H9 (cell line): ENCODE measurements at regions not wholly inside any gene's neighbourhood (a gene's known extent, or its start where the extent isn't known, plus 50 kb on each side); places are given as distances from the start of the nearest gene placed in this dataset.

Source experiments
- DNase-seq: peaks from one replicate; pipeline ENCODE4 v3.0.0-alpha.2; 2017
- H2AFZ ChIP-seq: one replicate; pipeline ENCODE4 v1.6.1; 2013; ENCODE audit warnings: mild to moderate bottlenecking, low read length, control low read depth, moderate library complexity
- H2AK5ac ChIP-seq: 2 replicates; pipeline ENCODE4 v1.6.1; 2013; ENCODE audit warnings: low read length, control low read depth, mixed read lengths; ENCODE audit not compliant: insufficient read length
- H2BK120ac ChIP-seq: one replicate; pipeline ENCODE4 v1.6.1; 2013; ENCODE audit warnings: low read depth, mild to moderate bottlenecking, low read length, control low read depth, inconsistent platforms; ENCODE audit not compliant: poor library complexity, severe bottlenecking
- H2BK12ac ChIP-seq: 2 replicates; pipeline ENCODE4 v1.6.1; 2013; ENCODE audit warnings: low read length, control low read depth, mixed read lengths, low read depth; ENCODE audit not compliant: insufficient read length
- H2BK15ac ChIP-seq: 2 replicates; pipeline ENCODE4 v1.6.1; 2013; ENCODE audit warnings: low read depth, low read length, control low read depth
- H2BK20ac ChIP-seq: one replicate; pipeline ENCODE4 v1.6.1; 2013; ENCODE audit warnings: low read depth, mild to moderate bottlenecking, low read length, control low read depth, inconsistent platforms; ENCODE audit not compliant: poor library complexity, severe bottlenecking
- H2BK5ac ChIP-seq: 2 replicates; pipeline ENCODE4 v1.6.1; 2013; ENCODE audit warnings: low read length, control low read depth, mixed read lengths; ENCODE audit not compliant: insufficient read length
- H3K14ac ChIP-seq: 2 replicates; pipeline ENCODE4 v1.6.1; 2013; ENCODE audit warnings: low read length, control low read depth; ENCODE audit not compliant: insufficient read depth
- H3K18ac ChIP-seq: 2 replicates; pipeline ENCODE4 v1.6.1; 2013; ENCODE audit warnings: low read depth, mild to moderate bottlenecking, mixed read lengths, low read length, control low read depth; ENCODE audit not compliant: insufficient read length
- H3K23ac ChIP-seq: 2 replicates; pipeline ENCODE4 v1.6.1; 2013; ENCODE audit warnings: low read length, control low read depth, mixed read lengths, low read depth; ENCODE audit not compliant: insufficient read length
- H3K23me2 ChIP-seq: 2 replicates; pipeline ENCODE4 v1.6.1; 2013; ENCODE audit warnings: low read depth, mild to moderate bottlenecking, mixed read lengths, low read length, control low read depth; ENCODE audit not compliant: insufficient read length, poor library complexity, severe bottlenecking
- H3K27ac ChIP-seq: 2 replicates; pipeline ENCODE4 v1.5.1; 2013; ENCODE audit warnings: low read length, control low read depth, mixed read lengths, low read depth; ENCODE audit not compliant: insufficient read length
- H3K27me3 ChIP-seq: 2 replicates; pipeline ENCODE4 v1.6.1; 2013; ENCODE audit warnings: low read length, control low read depth, inconsistent platforms; ENCODE audit not compliant: insufficient read depth
- H3K4ac ChIP-seq: 2 replicates; pipeline ENCODE4 v1.6.1; 2013; ENCODE audit warnings: low read depth, mild to moderate bottlenecking, control low read depth, inconsistent platforms, low read length, moderate library complexity
- H3K4me1 ChIP-seq: 2 replicates; pipeline ENCODE4 v1.6.1; 2013; ENCODE audit warnings: low read length, control low read depth, inconsistent platforms; ENCODE audit not compliant: insufficient read depth
- H3K4me2 ChIP-seq: 2 replicates; pipeline ENCODE4 v1.6.1; 2013; ENCODE audit warnings: low read length, control low read depth, mixed read lengths; ENCODE audit not compliant: insufficient read length, insufficient read depth
- H3K56ac ChIP-seq: 2 replicates; pipeline ENCODE4 v1.6.1; 2013; ENCODE audit warnings: low read depth, mild to moderate bottlenecking, mixed read lengths, low read length, control low read depth; ENCODE audit not compliant: insufficient read length
- H3K79me1 ChIP-seq: 2 replicates; pipeline ENCODE4 v1.6.1; 2013; ENCODE audit warnings: low read depth, mild to moderate bottlenecking, moderate library complexity, low read length, control low read depth, inconsistent platforms; ENCODE audit not compliant: insufficient read depth, poor library complexity, severe bottlenecking
- H3K79me2 ChIP-seq: 2 replicates; pipeline ENCODE4 v1.6.1; 2013; ENCODE audit warnings: low read length, control low read depth, inconsistent platforms; ENCODE audit not compliant: insufficient read depth
- H3K9ac ChIP-seq: 2 replicates; pipeline ENCODE4 v1.6.1; 2013; ENCODE audit warnings: low read length, control low read depth, mixed read lengths; ENCODE audit not compliant: insufficient read length; ENCODE audit errors: extremely low read depth
- H3K9me3 ChIP-seq: one replicate; pipeline ENCODE4 v1.6.1; 2013; ENCODE audit warnings: low read depth, low read length, inconsistent platforms; ENCODE audit not compliant: control insufficient read depth
- H3T11ph ChIP-seq: one replicate; pipeline ENCODE4 v1.6.1; 2013; ENCODE audit warnings: mild to moderate bottlenecking, low read length, control low read depth, inconsistent platforms
- H4K20me1 ChIP-seq: one replicate; pipeline ENCODE4 v1.6.1; 2013; ENCODE audit not compliant: control insufficient read depth, insufficient read length, insufficient read depth
- H4K5ac ChIP-seq: 2 replicates; pipeline ENCODE4 v1.6.1; 2013; ENCODE audit warnings: low read depth, mild to moderate bottlenecking, mixed read lengths, low read length, control low read depth; ENCODE audit not compliant: insufficient read length
- H4K8ac ChIP-seq: replicated peaks from 2 replicates; pipeline ENCODE4 v1.6.1; 2013; ENCODE audit warnings: low read length, control low read depth, mixed read lengths, low read depth; ENCODE audit not compliant: insufficient read length
- H4K91ac ChIP-seq: 2 replicates; pipeline ENCODE4 v1.6.1; 2013; ENCODE audit warnings: low read depth, mild to moderate bottlenecking, moderate library complexity, mixed read lengths, low read length, control low read depth; ENCODE audit not compliant: insufficient read length
- H3K27ac Mint-ChIP-seq, 3 experiments: 2 replicates in 2 of 3; 3 replicates in 1 of 3; pipeline ENCODE4 v1.8.0; 2020 to 2021; ENCODE audit warnings: mixed read lengths in 3 of 3, mild to moderate bottlenecking in 1 of 3, moderate library complexity in 1 of 3
- H3K27me3 Mint-ChIP-seq: 2 replicates; pipeline ENCODE4 v1.8.0; 2021; ENCODE audit warnings: low read depth, mild to moderate bottlenecking, moderate library complexity, mixed read lengths
- H3K36me3 Mint-ChIP-seq, 3 experiments: 2 replicates in 2 of 3; 3 replicates in 1 of 3; pipeline ENCODE4 v1.8.0; 2020 to 2021; ENCODE audit warnings: low read depth in 3 of 3, mixed read lengths in 3 of 3; ENCODE audit not compliant: insufficient read depth in 1 of 3
- H3K4me1 Mint-ChIP-seq, 2 experiments: 2 replicates each; pipeline ENCODE4 v1.8.0; 2020; ENCODE audit warnings: mixed read lengths in 2 of 2
- H3K4me3 Mint-ChIP-seq, 2 experiments: 2 replicates in 1 of 2; 3 replicates in 1 of 2; pipeline ENCODE4 v1.8.0; 2020 to 2021; ENCODE audit warnings: mild to moderate bottlenecking in 2 of 2, mixed read lengths in 2 of 2, moderate library complexity in 1 of 2
- H3K9me3 Mint-ChIP-seq, 2 experiments: 2 replicates in 1 of 2; 3 replicates in 1 of 2; pipeline ENCODE4 v1.8.0; 2020; ENCODE audit warnings: mild to moderate bottlenecking in 2 of 2, mixed read lengths in 2 of 2, moderate library complexity in 1 of 2
- CTCF ChIP-seq: fragments of 200-600 bp; sonication (generic); conservative IDR thresholded peaks from 3 replicates; pipeline ENCODE4 v1.8.0; 2021; ENCODE audit warnings: antibody characterized with exemption, mild to moderate bottlenecking
- WGBS: extraction: QIAGEN DNeasy Blood & Tissue Kit; methylation state at CpG from one replicate; pipeline ENCODE4 v1.1.7; 2013; ENCODE audit warnings: missing lambda C conversion rate, low lambda C conversion rate, mixed read lengths; ENCODE audit not compliant: insufficient read length; ENCODE audit errors: extremely low coverage; 5-methylcytosine and 5-hydroxymethylcytosine counted together

- H2AFZ ChIP-seq = no peak overlapping the region
- no peak overlapping the region for H4K8ac ChIP-seq
- no CpG with 5 or more reads among the region's 1 CpG for WGBS
- H2BK20ac ChIP-seq = no peak overlapping the region
- H3K27me3 Mint-ChIP-seq = no peaks in the 10 kb centered on the region
- H3K56ac ChIP-seq = no peak overlapping the region
- no peak overlapping the region for H3K27ac ChIP-seq
- no peak overlapping the region for H3K27ac Mint-ChIP-seq
- no peaks in the 10 kb centered on the region for H3K79me1 ChIP-seq
- TF ChIP-seq CTCF = no peak
- H2BK12ac ChIP-seq = no peak overlapping the region
- H2BK120ac ChIP-seq = no peak overlapping the region
- H3K14ac ChIP-seq = no peak overlapping the region
- no peak overlapping the region for H3T11ph ChIP-seq
- H3K79me2 ChIP-seq = no peaks in the 10 kb centered on the region
- no peaks in the 10 kb centered on the region for H3K9me3 ChIP-seq
- H3K4me2 ChIP-seq = no peak overlapping the region
- H3K4me1 Mint-ChIP-seq = peaks cover 0 to 4% of the 10 kb centered on the region in 2 experiments; a peak in 1 of 4 replicates
- H2BK15ac ChIP-seq = no peak overlapping the region
- H2AK5ac ChIP-seq = no peak overlapping the region
- no peak for DNase-seq
- no peaks in the 10 kb centered on the region for H3K23me2 ChIP-seq
- no peak overlapping the region for H3K4me3 Mint-ChIP-seq
- no peaks in the 10 kb centered on the region for H3K27me3 ChIP-seq
- no peak overlapping the region for H4K5ac ChIP-seq
- no peaks in the 10 kb centered on the region for H4K20me1 ChIP-seq
- no peaks in the 10 kb centered on the region for H3K36me3 Mint-ChIP-seq
- no peak overlapping the region for H3K18ac ChIP-seq
- H2BK5ac ChIP-seq = no peak overlapping the region
- H3K23ac ChIP-seq = no peak overlapping the region
- peaks cover 0 to 2% of the 10 kb centered on the region in 2 experiments; a peak in 1 of 5 replicates for H3K9me3 Mint-ChIP-seq
- no peak overlapping the region for H4K91ac ChIP-seq
- no peak overlapping the region for H3K9ac ChIP-seq
- no peaks in the 10 kb centered on the region for H3K4me1 ChIP-seq
- no peak overlapping the region for H3K4ac ChIP-seq
Measured at GRCh38 chr5:58191443-58191842, 268.4 kb downstream of the PLK2 start.
